Inflammatory macrophage treated with lipopolysaccharide for 4 hours (primary cell): ENCODE measurements at regions not wholly inside any gene's neighbourhood (a gene's known extent, or its start where the extent isn't known, plus 50 kb on each side); places are given as distances from the start of the nearest gene placed in this dataset.
"Not testable (repeated sequence)": the region's sequence is repeated elsewhere in the genome, so short reads cannot be mapped to it uniquely, and the experiment has no call there.

Experiments used
- DNase-seq: peaks from one replicate; pipeline ENCODE4 v3.0.0-alpha.2; 2020

- no peak for DNase-seq
Observed at GRCh38 chr3:78090382-78090781, 1050.5 kb downstream of the ROBO2 start.

GRCh38 chr3:78091478-78092119, 1051.7 kb downstream of the ROBO2 start:
- DNase-seq, result no peak

- DNase-seq, result not testable (repeated sequence)
Observed at GRCh38 chr3:78092574-78092973, 1052.7 kb downstream of the ROBO2 start.

GRCh38 chr3:78096488-78097255, 1056.8 kb downstream of the ROBO2 start:
- DNase-seq, result no peak

- DNase-seq, result no peak
Observed at GRCh38 chr3:78098367-78098766, 1058.5 kb downstream of the ROBO2 start.

- no peak for DNase-seq
Observed at GRCh38 chr3:78101384-78101783, 1061.5 kb downstream of the ROBO2 start.

GRCh38 chr3:78108269-78108961, 1068.5 kb downstream of the ROBO2 start:
- not testable (repeated sequence) for DNase-seq

GRCh38 chr3:78112291-78113010, 1072.6 kb downstream of the ROBO2 start:
- no peak for DNase-seq

- no peak for DNase-seq
Observed at GRCh38 chr3:78115983-78116382, 1076.1 kb downstream of the ROBO2 start.

- no peak for DNase-seq
Observed at GRCh38 chr3:78116874-78117273, 1077.0 kb downstream of the ROBO2 start.

GRCh38 chr3:78123058-78123457, 1083.2 kb downstream of the ROBO2 start:
- DNase-seq, result no peak

GRCh38 chr3:78129707-78130106, 1089.8 kb downstream of the ROBO2 start:
- no peak for DNase-seq

GRCh38 chr3:78130741-78131290, 1090.9 kb downstream of the ROBO2 start:
- no peak for DNase-seq

- no peak for DNase-seq
Observed at GRCh38 chr3:78134496-78134895, 1094.6 kb downstream of the ROBO2 start.

GRCh38 chr3:78139166-78139565, 1099.3 kb downstream of the ROBO2 start:
- DNase-seq, result no peak

- DNase-seq, result no peak
Observed at GRCh38 chr3:78140274-78140673, 1100.4 kb downstream of the ROBO2 start.

- DNase-seq, result no peak
Observed at GRCh38 chr3:78140866-78141265, 1101.0 kb downstream of the ROBO2 start.

- no peak for DNase-seq
Observed at GRCh38 chr3:78141269-78141668, 1101.4 kb downstream of the ROBO2 start.

GRCh38 chr3:78143000-78143399, 1103.1 kb downstream of the ROBO2 start:
- no peak for DNase-seq

GRCh38 chr3:78148986-78149717, 1109.3 kb downstream of the ROBO2 start:
- no peak for DNase-seq

GRCh38 chr3:78153973-78154372, 1114.1 kb downstream of the ROBO2 start:
- no peak for DNase-seq

GRCh38 chr3:78154521-78155186, 1114.8 kb downstream of the ROBO2 start:
- DNase-seq, result no peak
